GM12878 (cell line): ENCODE measurements at regions not wholly inside any gene's neighbourhood (a gene's known extent, or its start where the extent isn't known, plus 50 kb on each side); places are given as distances from the start of the nearest gene placed in this dataset.

Source experiments
- ATAC-seq: fragments of 200-7000 bp; cut with Tn5 transposase; 3 replicates; pipeline ENCODE4 v1.9.1; 2020; ENCODE audit warnings: mild to moderate bottlenecking, moderate library complexity
- BruUV-seq: library from RNA; stranded (reverse); fragments of 400-500 nt; replicated peaks from 2 replicates; lab custom pipeline; 2021; lab: Mats Ljungman, UMichigan
- CTCF ChIA-PET: fragments of 300-600 bp; sonication (Branson Sonifier 250); formaldehyde crosslinking; extraction: SDS; loops from one replicate; lab custom pipeline; 2021; ENCODE audit warnings: inconsistent platforms; lab: Yijun Ruan, JAX
- POLR2A ChIA-PET: fragments of 350-600 bp; formaldehyde crosslinking; extraction: SDS; loops from one replicate; lab custom pipeline; 2021; ENCODE audit warnings: inconsistent platforms; lab: Charles Lee
- RAD21 ChIA-PET: fragments of 300-600 bp; sonication (Branson Sonifier 250); formaldehyde crosslinking; loops from one replicate; lab custom pipeline; 2023; ENCODE audit warnings: antibody characterized with exemption; ENCODE audit not compliant: unreplicated experiment; lab: Charles Lee
- SMC1A ChIA-PET: fragments of 300-600 bp; sonication (Branson Sonifier 250); formaldehyde crosslinking; loops from one replicate; lab custom pipeline; 2023; ENCODE audit not compliant: unreplicated experiment, uncharacterized antibody; lab: Charles Lee
- DNase-seq: peaks from one replicate; pipeline ENCODE4 v3.0.0-alpha.2; 2011; ENCODE audit warnings: low read depth, low spot score
- FAIRE-seq: peaks from 3 replicates; lab custom pipeline; 2011; peaks lifted over from hg19 to GRCh38; lab: Jason Lieb, UNC
- H2AFZ ChIP-seq: 2 replicates; pipeline ENCODE4 v1.6.0; 2011; ENCODE audit warnings: low read depth, low read length, control low read depth; ENCODE audit not compliant: control insufficient read depth
- H3K27ac ChIP-seq: 2 replicates; pipeline ENCODE4 v1.5.1; 2011; ENCODE audit warnings: control low read depth; ENCODE audit not compliant: control insufficient read depth, insufficient read depth
- H3K27me3 ChIP-seq, 2 experiments: replicated peaks in 1 of 2; 2 replicates each; pipeline versions ENCODE4 v1.6.0 to v1.6.1; 2011; ENCODE audit warnings: low read length in 1 of 2; ENCODE audit not compliant: control insufficient read depth in 2 of 2, insufficient read depth in 2 of 2
- H3K36me3 ChIP-seq, 2 experiments: 2 replicates each; pipeline ENCODE4 v1.5.1; 2011; ENCODE audit warnings: low read length in 1 of 2; ENCODE audit not compliant: control insufficient read depth in 2 of 2, insufficient read depth in 2 of 2
- H3K4me1 ChIP-seq: 2 replicates; pipeline ENCODE4 v1.6.1; 2011; ENCODE audit warnings: mild to moderate bottlenecking, low read length, moderate library complexity, mixed read lengths; ENCODE audit not compliant: control insufficient read depth, insufficient read depth
- H3K4me2 ChIP-seq: 2 replicates; pipeline ENCODE4 v1.6.0; 2011; ENCODE audit warnings: control low read depth; ENCODE audit not compliant: control insufficient read depth, insufficient read depth
- H3K4me3 ChIP-seq: fragments of 200-600 bp; sonication (generic); 2 replicates; pipeline ENCODE4 v1.5.1; 2016
- H3K79me2 ChIP-seq: 2 replicates; pipeline ENCODE4 v1.6.0; 2011; ENCODE audit warnings: low read length; ENCODE audit not compliant: control insufficient read depth, insufficient read depth
- H3K9ac ChIP-seq: 2 replicates; pipeline ENCODE4 v1.8.0; 2011; ENCODE audit warnings: low read length, control low read depth, mixed read lengths; ENCODE audit not compliant: control insufficient read depth, insufficient read depth
- H3K9me3 ChIP-seq: replicated peaks from 3 replicates; pipeline ENCODE4 v1.5.1; 2011; ENCODE audit warnings: mild to moderate bottlenecking, low read length; ENCODE audit not compliant: control insufficient read depth, insufficient read depth
- H4K20me1 ChIP-seq: 2 replicates; pipeline ENCODE4 v1.6.0; 2011; ENCODE audit not compliant: control insufficient read depth, insufficient read depth
- ATF3 ChIP-seq: IDR thresholded peaks from 2 replicates; pipeline ENCODE4 v1.6.1; 2011; ENCODE audit warnings: low read depth, mild to moderate bottlenecking, low read length, moderate library complexity, borderline replicate concordance; ENCODE audit errors: extremely low read depth
- BCL11A ChIP-seq: IDR thresholded peaks from 2 replicates; pipeline ENCODE4 v1.6.1; 2011; ENCODE audit warnings: low read depth, low read length
- IRF5 ChIP-seq: fragments of 450-650 bp; IDR thresholded peaks from 2 replicates; pipeline ENCODE4 v1.6.1; 2017; ENCODE audit warnings: borderline replicate concordance
- JUNB ChIP-seq: IDR thresholded peaks from 2 replicates; pipeline ENCODE4 v1.6.1; 2016; ENCODE audit warnings: antibody characterized with exemption, mild to moderate bottlenecking
- NR2F1 ChIP-seq: fragments of 450-650 bp; conservative IDR thresholded peaks from 2 replicates; pipeline ENCODE4 v1.6.1; 2017; ENCODE audit warnings: mild to moderate bottlenecking
- NRF1 ChIP-seq: conservative IDR thresholded peaks from 2 replicates; pipeline ENCODE4 v1.6.1; 2011; ENCODE audit warnings: mild to moderate bottlenecking, low read depth, low read length, improper control_type of control experiment
- POLR2AphosphoS2 ChIP-seq: IDR thresholded peaks from 2 replicates; pipeline ENCODE4 v1.6.1; 2011; ENCODE audit warnings: low read depth, mild to moderate bottlenecking, low read length, improper control_type of control experiment, moderate library complexity
- POU2F2 ChIP-seq: IDR thresholded peaks from 3 replicates; pipeline ENCODE4 v1.6.1; 2011; ENCODE audit warnings: low read depth, mild to moderate bottlenecking, low read length, borderline replicate concordance
- SPI1 ChIP-seq: IDR thresholded peaks from 2 replicates; pipeline ENCODE4 v1.6.1; 2011; ENCODE audit warnings: low read depth, mild to moderate bottlenecking, low read length, moderate library complexity, borderline replicate concordance; ENCODE audit not compliant: insufficient read depth
- WGBS: methylation state at CpG from one replicate; pipeline ENCODE4 v1.1.6; 2016; ENCODE audit warnings: low lambda C conversion rate; ENCODE audit not compliant: insufficient replicate concordance, insufficient coverage; ENCODE audit errors: missing lambda C conversion rate; 5-methylcytosine and 5-hydroxymethylcytosine counted together
- in situ Hi-C: fragments of 300-500 bp; cut with MboI; formaldehyde crosslinking; loops from 9 replicates; pipeline ENCODE4 v1.14.3; 2018; ENCODE audit warnings: mixed read lengths
- intact Hi-C: fragments of 100-400 bp; cut with micrococcal nuclease; formaldehyde crosslinking; loops from one replicate; pipeline ENCODE4 v1.14.2; 2022; ENCODE audit not compliant: unreplicated experiment
- TF ChIP-seq, protein P1 (sequence below): fragments of 150-350 bp; IDR thresholded peaks from 2 replicates; pipeline ENCODE4 v1.6.1; 2014; ENCODE audit warnings: mild to moderate bottlenecking, low read depth, low read length
- TF ChIP-seq, protein P2 (sequence below): IDR thresholded peaks from 2 replicates; pipeline ENCODE4 v1.6.1; 2011; ENCODE audit warnings: low read depth, low read length, improper control_type of control experiment, borderline replicate concordance
- TF ChIP-seq, protein P3 (sequence below): fragments of 450-650 bp; IDR thresholded peaks from 2 replicates; pipeline ENCODE4 v1.6.1; 2018; ENCODE audit warnings: mild to moderate bottlenecking, low read depth, moderate library complexity; ENCODE audit not compliant: partially characterized antibody

DNA sequence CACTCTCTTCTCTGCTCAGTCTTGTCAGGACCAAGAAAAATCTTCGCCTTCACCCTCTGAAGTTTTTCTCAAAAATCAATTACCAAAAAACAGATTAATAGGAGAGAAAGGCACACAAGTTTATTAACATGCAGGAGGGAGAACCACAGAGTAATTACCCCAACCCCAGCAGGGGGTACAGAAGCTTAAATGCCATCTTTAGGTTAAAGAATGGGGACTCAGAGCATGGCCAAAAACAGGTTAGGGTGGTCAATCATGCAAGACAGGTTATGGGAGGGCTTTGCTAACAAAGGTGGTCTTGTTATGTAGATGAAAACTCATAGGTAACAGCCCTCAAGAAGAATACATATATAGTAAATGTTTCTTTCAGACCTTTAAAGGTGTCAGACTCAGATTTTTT, 100.5 kb upstream of the BTN3A2 start:
- RAD21 ChIA-PET = no interaction called here
- WGBS = 47% methylated on average over 1 of the region's 1 CpG
- TF ChIP-seq, protein P1, sequence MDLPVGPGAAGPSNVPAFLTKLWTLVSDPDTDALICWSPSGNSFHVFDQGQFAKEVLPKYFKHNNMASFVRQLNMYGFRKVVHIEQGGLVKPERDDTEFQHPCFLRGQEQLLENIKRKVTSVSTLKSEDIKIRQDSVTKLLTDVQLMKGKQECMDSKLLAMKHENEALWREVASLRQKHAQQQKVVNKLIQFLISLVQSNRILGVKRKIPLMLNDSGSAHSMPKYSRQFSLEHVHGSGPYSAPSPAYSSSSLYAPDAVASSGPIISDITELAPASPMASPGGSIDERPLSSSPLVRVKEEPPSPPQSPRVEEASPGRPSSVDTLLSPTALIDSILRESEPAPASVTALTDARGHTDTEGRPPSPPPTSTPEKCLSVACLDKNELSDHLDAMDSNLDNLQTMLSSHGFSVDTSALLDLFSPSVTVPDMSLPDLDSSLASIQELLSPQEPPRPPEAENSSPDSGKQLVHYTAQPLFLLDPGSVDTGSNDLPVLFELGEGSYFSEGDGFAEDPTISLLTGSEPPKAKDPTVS = no peak
- no peak for TF ChIP-seq POU2F2
- TF ChIP-seq, protein P2, sequence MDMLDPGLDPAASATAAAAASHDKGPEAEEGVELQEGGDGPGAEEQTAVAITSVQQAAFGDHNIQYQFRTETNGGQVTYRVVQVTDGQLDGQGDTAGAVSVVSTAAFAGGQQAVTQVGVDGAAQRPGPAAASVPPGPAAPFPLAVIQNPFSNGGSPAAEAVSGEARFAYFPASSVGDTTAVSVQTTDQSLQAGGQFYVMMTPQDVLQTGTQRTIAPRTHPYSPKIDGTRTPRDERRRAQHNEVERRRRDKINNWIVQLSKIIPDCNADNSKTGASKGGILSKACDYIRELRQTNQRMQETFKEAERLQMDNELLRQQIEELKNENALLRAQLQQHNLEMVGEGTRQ = no peak
- no peak for TF ChIP-seq NRF1
- TF ChIP-seq ATF3 = no peak
- TF ChIP-seq BCL11A = no peak
- TF ChIP-seq NR2F1 = no peak
- no peak for TF ChIP-seq JUNB
- TF ChIP-seq POLR2AphosphoS2 = no peak
- TF ChIP-seq IRF5 = no peak
- no peak for TF ChIP-seq SPI1
- TF ChIP-seq, protein P3, sequence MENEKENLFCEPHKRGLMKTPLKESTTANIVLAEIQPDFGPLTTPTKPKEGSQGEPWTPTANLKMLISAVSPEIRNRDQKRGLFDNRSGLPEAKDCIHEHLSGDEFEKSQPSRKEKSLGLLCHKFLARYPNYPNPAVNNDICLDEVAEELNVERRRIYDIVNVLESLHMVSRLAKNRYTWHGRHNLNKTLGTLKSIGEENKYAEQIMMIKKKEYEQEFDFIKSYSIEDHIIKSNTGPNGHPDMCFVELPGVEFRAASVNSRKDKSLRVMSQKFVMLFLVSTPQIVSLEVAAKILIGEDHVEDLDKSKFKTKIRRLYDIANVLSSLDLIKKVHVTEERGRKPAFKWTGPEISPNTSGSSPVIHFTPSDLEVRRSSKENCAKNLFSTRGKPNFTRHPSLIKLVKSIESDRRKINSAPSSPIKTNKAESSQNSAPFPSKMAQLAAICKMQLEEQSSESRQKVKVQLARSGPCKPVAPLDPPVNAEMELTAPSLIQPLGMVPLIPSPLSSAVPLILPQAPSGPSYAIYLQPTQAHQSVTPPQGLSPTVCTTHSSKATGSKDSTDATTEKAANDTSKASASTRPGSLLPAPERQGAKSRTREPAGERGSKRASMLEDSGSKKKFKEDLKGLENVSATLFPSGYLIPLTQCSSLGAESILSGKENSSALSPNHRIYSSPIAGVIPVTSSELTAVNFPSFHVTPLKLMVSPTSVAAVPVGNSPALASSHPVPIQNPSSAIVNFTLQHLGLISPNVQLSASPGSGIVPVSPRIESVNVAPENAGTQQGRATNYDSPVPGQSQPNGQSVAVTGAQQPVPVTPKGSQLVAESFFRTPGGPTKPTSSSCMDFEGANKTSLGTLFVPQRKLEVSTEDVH = no peak
- TF ChIP-seq, all 136 proteins: peak for 0
- H3K4me3 ChIP-seq = no peak overlapping the region
- ChIA-PET SMC1A (interaction anchor here (0.6 to 1.2 kb wide), 4 partner anchors 9 to 330 kb away, joined by 3 read pairs; a partner anchor contains a TSS), POLR2A (interaction anchor here (0.6 to 0.7 kb wide), 2 partner anchors 9 to 290 kb away, joined by 3 to 4 read pairs; no protein-coding TSS in a partner anchor), CTCF (no interaction called here)
- H4K20me1 ChIP-seq = no peaks in the 10 kb centered on the region
- H3K4me2 ChIP-seq = no peak overlapping the region
- no peaks in the 10 kb centered on the region; the same call in 1 of the 2 replicates for H3K79me2 ChIP-seq
- H2AFZ ChIP-seq = no peak overlapping the region
- H3K36me3 ChIP-seq = no peaks in the 10 kb centered on the region
- in situ Hi-C loops (no loop called here), intact Hi-C loops (no loop called here)
- H3K9ac ChIP-seq = no peak overlapping the region
- ATAC-seq = no peak
- no peaks in the 10 kb centered on the region for H3K27me3 ChIP-seq
- no peak for DNase-seq
- no peak for FAIRE-seq
- BruUV-seq = no TSS peak
- H3K27ac ChIP-seq = no peak overlapping the region
- H3K9me3 ChIP-seq = no peaks in the 10 kb centered on the region
- H3K4me1 ChIP-seq = no peaks in the 10 kb centered on the region
